ENCODE measurements at regions not wholly inside any gene's neighbourhood (a gene's known extent, or its start where the extent isn't known, plus 50 kb on each side); places are given as distances from the start of the nearest gene placed in this dataset.
A peak's percentile ranks its signal among the peaks of the same experiment; 100 is the strongest.

DNA sequence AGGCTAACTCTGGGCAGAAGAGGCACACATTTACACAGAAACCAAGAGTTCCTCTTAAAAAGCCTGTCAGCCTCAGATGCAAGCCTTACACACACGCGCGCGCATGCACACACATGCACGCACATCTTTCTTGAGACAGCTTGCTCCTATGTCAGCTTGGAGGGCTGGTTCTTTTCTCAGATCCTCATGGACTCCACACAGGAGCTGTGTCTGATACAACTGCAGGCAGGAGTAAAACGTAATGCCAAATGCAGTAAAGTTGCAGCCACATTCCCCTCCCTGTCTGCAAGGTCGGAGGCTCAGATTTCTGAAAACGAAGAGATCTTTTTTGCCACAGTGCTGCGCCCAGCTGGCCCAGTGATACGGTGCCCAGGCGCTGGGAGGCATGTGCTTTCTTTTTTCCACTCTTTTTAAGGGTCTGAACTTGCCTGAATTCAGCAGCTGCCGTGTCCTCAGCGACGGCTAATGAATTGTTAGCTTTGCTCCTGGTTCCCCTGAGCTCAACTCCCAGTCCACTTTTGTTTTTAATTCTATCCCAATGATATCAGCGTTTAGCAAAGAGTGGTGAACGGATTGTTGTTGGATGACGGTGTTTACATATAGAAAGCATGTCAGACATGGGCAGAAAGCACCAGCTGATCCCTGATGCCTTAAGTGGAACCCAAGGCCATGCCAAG lies 72.9 kb upstream of the FOXN3 start:
- H3K9me3 ChIP-seq (ENCODE audit: control insufficient read depth, insufficient read depth, low read length), result no peaks in the 10 kb centered on the region
- peak overlapping the region; percentile 32 for H3K4me3 ChIP-seq (ENCODE audit: low read depth, low read length)
- POLR2A ChIA-PET, result interaction anchor here (1.3 kb wide), 1 partner anchor 15 kb away, joined by 4 read pairs; no protein-coding TSS in a partner anchor
- CTCF ChIA-PET, result interaction anchor here (1.0 kb wide), 1 partner anchor 449 kb away, joined by 3 read pairs; no protein-coding TSS in a partner anchor
- H3K27ac ChIP-seq (ENCODE audit: low read depth, low read length), result peak overlapping the region; percentile 73
- DNase-seq (ENCODE audit: low read depth, low spot score), result no peak
- H3K27me3 ChIP-seq (ENCODE audit: control insufficient read depth, insufficient read depth, low read length), result no peaks in the 10 kb centered on the region
- TF ChIP-seq, protein P1, sequence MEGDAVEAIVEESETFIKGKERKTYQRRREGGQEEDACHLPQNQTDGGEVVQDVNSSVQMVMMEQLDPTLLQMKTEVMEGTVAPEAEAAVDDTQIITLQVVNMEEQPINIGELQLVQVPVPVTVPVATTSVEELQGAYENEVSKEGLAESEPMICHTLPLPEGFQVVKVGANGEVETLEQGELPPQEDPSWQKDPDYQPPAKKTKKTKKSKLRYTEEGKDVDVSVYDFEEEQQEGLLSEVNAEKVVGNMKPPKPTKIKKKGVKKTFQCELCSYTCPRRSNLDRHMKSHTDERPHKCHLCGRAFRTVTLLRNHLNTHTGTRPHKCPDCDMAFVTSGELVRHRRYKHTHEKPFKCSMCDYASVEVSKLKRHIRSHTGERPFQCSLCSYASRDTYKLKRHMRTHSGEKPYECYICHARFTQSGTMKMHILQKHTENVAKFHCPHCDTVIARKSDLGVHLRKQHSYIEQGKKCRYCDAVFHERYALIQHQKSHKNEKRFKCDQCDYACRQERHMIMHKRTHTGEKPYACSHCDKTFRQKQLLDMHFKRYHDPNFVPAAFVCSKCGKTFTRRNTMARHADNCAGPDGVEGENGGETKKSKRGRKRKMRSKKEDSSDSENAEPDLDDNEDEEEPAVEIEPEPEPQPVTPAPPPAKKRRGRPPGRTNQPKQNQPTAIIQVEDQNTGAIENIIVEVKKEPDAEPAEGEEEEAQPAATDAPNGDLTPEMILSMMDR (IDR thresholded peaks at IDR 0.05; ENCODE audit: low read depth, low read length), result no peak

DNA sequence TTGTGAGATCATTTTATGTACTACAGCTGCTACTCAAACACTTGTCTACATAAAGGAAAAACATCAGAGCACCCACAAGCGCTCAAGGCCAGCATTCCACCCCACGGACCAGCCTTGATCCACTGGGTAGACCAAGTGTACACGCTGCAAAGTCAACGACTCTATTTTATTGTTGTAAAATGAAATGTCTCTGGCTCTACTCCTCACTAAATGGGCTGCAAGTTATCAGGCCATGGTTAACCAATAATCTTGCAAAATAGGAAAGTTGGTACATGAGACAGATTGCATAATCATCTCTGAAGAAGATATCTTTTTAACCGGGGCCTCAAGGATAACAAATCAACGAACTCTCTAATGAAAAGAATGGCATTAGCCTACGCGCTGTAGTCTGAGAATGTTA lies 69.9 kb upstream of the FOXN3 start:
- Histone ChIP-seq H3K4me3 (ENCODE audit: low read depth, low read length) (no peak overlapping the region), H3K27ac (ENCODE audit: low read depth, low read length) (no peak overlapping the region), H3K27me3 (ENCODE audit: control insufficient read depth, insufficient read depth, low read length) (no peaks in the 10 kb centered on the region), H3K9me3 (ENCODE audit: control insufficient read depth, insufficient read depth, low read length) (no peaks in the 10 kb centered on the region)
- TF ChIP-seq, protein P1 (IDR thresholded peaks at IDR 0.05; ENCODE audit: low read depth, low read length), result no peak
- ChIA-PET POLR2A (no interaction called here), CTCF (no interaction called here)
- DNase-seq (ENCODE audit: low read depth, low spot score), result no peak

DNA sequence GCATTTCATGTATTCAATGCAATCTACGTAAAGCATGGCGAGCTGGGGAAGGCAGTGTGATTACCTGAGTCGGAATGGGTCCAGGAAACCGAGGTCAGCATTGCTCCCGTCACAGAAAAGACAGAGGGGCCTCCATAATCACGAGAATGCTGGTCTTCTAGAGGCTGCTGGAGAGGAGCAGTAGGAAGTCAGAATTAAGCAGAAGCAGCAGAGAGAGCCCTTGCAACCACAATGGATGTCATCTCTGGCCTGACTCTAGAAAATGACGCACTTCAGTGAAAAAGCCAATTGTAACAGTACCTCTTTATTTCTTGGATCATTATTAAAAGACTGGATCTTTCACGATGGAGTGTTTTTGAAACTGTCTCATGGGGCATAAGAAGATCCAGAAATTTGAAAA lies 69.5 kb upstream of the FOXN3 start:
- no peak for DNase-seq (ENCODE audit: low read depth, low spot score)
- no peak overlapping the region for H3K27ac ChIP-seq (ENCODE audit: low read depth, low read length)
- H3K27me3 ChIP-seq (ENCODE audit: control insufficient read depth, insufficient read depth, low read length), result no peaks in the 10 kb centered on the region
- CTCF ChIA-PET, result interaction anchor here (0.6 kb wide), 1 partner anchor 309 kb away, joined by 5 read pairs; no protein-coding TSS in a partner anchor
- POLR2A ChIA-PET, result no interaction called here
- H3K4me3 ChIP-seq (ENCODE audit: low read depth, low read length), result no peak overlapping the region
- no peaks in the 10 kb centered on the region for H3K9me3 ChIP-seq (ENCODE audit: control insufficient read depth, insufficient read depth, low read length)
- TF ChIP-seq, protein P1 (IDR thresholded peaks at IDR 0.05; ENCODE audit: low read depth, low read length), result no peak

DNA sequence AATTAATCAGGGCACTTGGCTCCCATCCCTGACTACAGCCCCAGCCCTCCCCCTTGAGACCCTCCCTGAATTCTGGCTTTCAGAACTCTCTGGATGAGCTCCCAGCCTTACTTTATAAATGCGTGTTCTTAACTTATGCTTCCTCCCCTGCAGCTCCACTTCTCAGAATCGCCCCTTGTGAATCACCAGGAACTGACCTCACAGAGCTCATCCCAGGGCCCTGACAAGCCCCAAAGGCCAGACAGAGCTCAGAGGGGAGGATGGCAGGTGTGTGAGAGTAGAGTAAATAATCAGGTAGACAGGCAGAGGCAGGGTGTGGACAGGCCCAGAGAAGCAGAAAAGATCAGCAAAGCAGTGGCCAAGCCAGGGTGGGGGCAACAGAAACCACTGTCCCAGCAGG lies 68.2 kb upstream of the FOXN3 start:
- TF ChIP-seq, protein P1 (IDR thresholded peaks at IDR 0.05; ENCODE audit: low read depth, low read length), result no peak
- H3K9me3 ChIP-seq (ENCODE audit: control insufficient read depth, insufficient read depth, low read length), result no peaks in the 10 kb centered on the region
- CTCF ChIA-PET, result interaction anchor here (0.6 to 1.5 kb wide), 2 partner anchors 15 to 454 kb away, joined by 3 to 6 read pairs; no protein-coding TSS in a partner anchor
- POLR2A ChIA-PET, result interaction anchor here (0.6 kb wide), 1 partner anchor 564 kb away, joined by 3 read pairs; no protein-coding TSS in a partner anchor
- DNase-seq (ENCODE audit: low read depth, low spot score), result no peak
- H3K27ac ChIP-seq (ENCODE audit: low read depth, low read length), result no peak overlapping the region
- H3K4me3 ChIP-seq (ENCODE audit: low read depth, low read length), result no peak overlapping the region
- H3K27me3 ChIP-seq (ENCODE audit: control insufficient read depth, insufficient read depth, low read length), result no peaks in the 10 kb centered on the region

DNA sequence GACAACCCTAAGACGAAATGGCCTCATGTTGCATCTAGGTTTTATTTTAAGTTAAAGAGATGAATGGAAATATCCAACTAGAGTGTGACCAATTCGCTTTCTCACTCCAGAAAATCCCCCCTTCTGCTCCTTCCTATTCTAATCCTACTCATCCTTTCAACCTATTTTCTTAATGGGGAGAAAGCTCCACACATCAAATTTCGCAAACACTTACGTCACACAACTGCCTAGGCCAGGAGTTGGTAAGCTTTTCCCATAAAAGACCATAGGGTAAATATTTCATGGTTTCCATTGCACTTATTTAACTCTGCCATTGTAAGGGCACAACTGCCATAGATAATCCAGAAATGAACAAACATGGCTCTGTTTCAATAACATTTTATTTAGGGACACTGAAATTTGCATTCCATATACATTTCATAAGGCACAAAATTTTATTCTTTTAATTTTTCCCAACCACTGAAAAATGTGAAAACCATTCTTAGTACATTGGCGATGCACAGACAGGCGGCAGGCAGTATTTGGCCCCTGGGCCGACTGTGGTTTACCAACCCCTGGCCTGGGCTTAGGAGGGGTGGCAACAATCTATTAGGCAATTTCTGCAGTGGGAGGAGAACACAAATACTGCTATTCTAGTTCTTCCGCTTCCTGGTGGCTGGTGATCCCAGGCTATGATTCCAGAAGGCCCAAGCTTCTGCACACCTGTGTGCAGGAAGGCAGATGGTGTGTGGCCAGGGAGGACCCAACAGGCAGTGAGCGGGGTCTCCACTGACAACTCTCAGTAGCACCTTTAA lies 67.2 kb upstream of the FOXN3 start:
- TF ChIP-seq, protein P1 (IDR thresholded peaks at IDR 0.05; ENCODE audit: low read depth, low read length), result no peak
- ChIA-PET CTCF (interaction anchor here (1.5 kb wide), 1 partner anchor 455 kb away, joined by 3 read pairs; no protein-coding TSS in a partner anchor), POLR2A (no interaction called here)
- no peak overlapping the region for H3K4me3 ChIP-seq (ENCODE audit: low read depth, low read length)
- no peak for DNase-seq (ENCODE audit: low read depth, low spot score)
- H3K9me3 ChIP-seq (ENCODE audit: control insufficient read depth, insufficient read depth, low read length), result no peaks in the 10 kb centered on the region
- no peak overlapping the region for H3K27ac ChIP-seq (ENCODE audit: low read depth, low read length)
- H3K27me3 ChIP-seq (ENCODE audit: control insufficient read depth, insufficient read depth, low read length), result no peaks in the 10 kb centered on the region

All from AG04450 (cell line).